ENCODE measurements at regions not wholly inside any gene's neighbourhood (a gene's known extent, or its start where the extent isn't known, plus 50 kb on each side); places are given as distances from the start of the nearest gene placed in this dataset.
"Not testable (repeated sequence)": the region's sequence is repeated elsewhere in the genome, so short reads cannot be mapped to it uniquely, and the experiment has no call there.

GRCh38 chr5:13640270-13640669 is 304.2 kb downstream of the DNAH5 start:
- no peak for DNase-seq (ENCODE audit: insufficient read length, low spot score)
- FAIRE-seq, result no peak

- DNase-seq (ENCODE audit: insufficient read length, low spot score) (peak; percentile 49), FAIRE-seq (peak; percentile 94)
Observed at GRCh38 chr5:13632676-13633075, 311.8 kb downstream of the DNAH5 start.

GRCh38 chr5:13629218-13629617 is 315.3 kb downstream of the DNAH5 start:
- no peak for DNase-seq (ENCODE audit: insufficient read length, low spot score)
- FAIRE-seq, result no peak

- DNase-seq (ENCODE audit: insufficient read length, low spot score), result no peak
- FAIRE-seq, result no peak
Observed at GRCh38 chr5:13627673-13628454, 316.6 kb downstream of the DNAH5 start.

- DNase-seq (ENCODE audit: insufficient read length, low spot score) (no peak), FAIRE-seq (peak; percentile 80)
Observed at GRCh38 chr5:13625616-13626198, 318.8 kb downstream of the DNAH5 start.

- DNase-seq (ENCODE audit: insufficient read length, low spot score), result no peak
- peak; percentile 80 for FAIRE-seq
Observed at GRCh38 chr5:13624283-13625074, 320.0 kb downstream of the DNAH5 start.

- FAIRE-seq, result peak; percentile 65
- no peak for DNase-seq (ENCODE audit: insufficient read length, low spot score)
Observed at GRCh38 chr5:13613621-13614020, 330.9 kb downstream of the DNAH5 start.

- no peak for FAIRE-seq
Observed at GRCh38 chr5:13611604-13612003, 332.9 kb downstream of the DNAH5 start.

GRCh38 chr5:13609504-13609903 is 335.0 kb downstream of the DNAH5 start:
- FAIRE-seq (peak; percentile 13), DNase-seq (ENCODE audit: insufficient read length, low spot score) (no peak)

More at GRCh38 chr5:13611604-13612003, 332.9 kb downstream of the DNAH5 start:
- no peak for DNase-seq (ENCODE audit: insufficient read length, low spot score)

GRCh38 chr5:13606051-13606450 is 338.4 kb downstream of the DNAH5 start:
- no peak for FAIRE-seq

GRCh38 chr5:13601112-13601511 is 343.4 kb downstream of the DNAH5 start:
- DNase-seq (ENCODE audit: insufficient read length, low spot score) (peak; percentile 45), FAIRE-seq (peak; percentile 91)

More at GRCh38 chr5:13606051-13606450, 338.4 kb downstream of the DNAH5 start:
- no peak for DNase-seq (ENCODE audit: insufficient read length, low spot score)

GRCh38 chr5:13595978-13596377 is 348.5 kb downstream of the DNAH5 start:
- no peak for FAIRE-seq
- no peak for DNase-seq (ENCODE audit: insufficient read length, low spot score)

GRCh38 chr5:13591621-13592020 is 352.9 kb downstream of the DNAH5 start:
- DNase-seq (ENCODE audit: insufficient read length, low spot score) (peak; percentile 51), FAIRE-seq (peak; percentile 77)

- DNase-seq (ENCODE audit: insufficient read length, low spot score), result no peak
- FAIRE-seq, result no peak
Observed at GRCh38 chr5:13585324-13585723, 359.2 kb downstream of the DNAH5 start.

- FAIRE-seq (no peak), DNase-seq (ENCODE audit: insufficient read length, low spot score) (no peak)
Observed at GRCh38 chr5:13581914-13582313, 362.6 kb downstream of the DNAH5 start.

GRCh38 chr5:13581132-13581531 is 363.4 kb downstream of the DNAH5 start:
- FAIRE-seq, result no peak
- DNase-seq (ENCODE audit: insufficient read length, low spot score), result no peak

GRCh38 chr5:13580058-13580457 is 364.4 kb downstream of the DNAH5 start:
- no peak for FAIRE-seq
- no peak for DNase-seq (ENCODE audit: insufficient read length, low spot score)

GRCh38 chr5:13579091-13579490 is 365.4 kb downstream of the DNAH5 start:
- DNase-seq (ENCODE audit: insufficient read length, low spot score); FAIRE-seq: not testable (repeated sequence)

GRCh38 chr5:13578311-13579039 is 366.0 kb downstream of the DNAH5 start:
- FAIRE-seq; DNase-seq (ENCODE audit: insufficient read length, low spot score): not testable (repeated sequence)

- FAIRE-seq, result no peak
- no peak for DNase-seq (ENCODE audit: insufficient read length, low spot score)
Observed at GRCh38 chr5:13574574-13574973, 369.9 kb downstream of the DNAH5 start.

GRCh38 chr5:13572163-13572562 is 372.3 kb downstream of the DNAH5 start:
- DNase-seq (ENCODE audit: insufficient read length, low spot score) (no peak), FAIRE-seq (peak; percentile 38)
